ENCODE measurements at regions not wholly inside any gene's neighbourhood (a gene's known extent, or its start where the extent isn't known, plus 50 kb on each side); places are given as distances from the start of the nearest gene placed in this dataset.
"Not testable (repeated sequence)": the region's sequence is repeated elsewhere in the genome, so short reads cannot be mapped to it uniquely, and the experiment has no call there.

GRCh38 chr1:61028136-61028535 lies 54.2 kb upstream of the NFIA start:
- DNase-seq (ENCODE audit: low read depth): no peak

GRCh38 chr1:61018068-61018467 lies 64.3 kb upstream of the NFIA start:
- DNase-seq (ENCODE audit: low read depth): not testable (repeated sequence)

- DNase-seq (ENCODE audit: low read depth): no peak
Measured at GRCh38 chr1:61017651-61018050, 64.7 kb upstream of the NFIA start.

- no peak for DNase-seq (ENCODE audit: low read depth)
Measured at GRCh38 chr1:61013946-61014667, 68.3 kb upstream of the NFIA start.

- no peak for DNase-seq (ENCODE audit: low read depth)
Measured at GRCh38 chr1:61013189-61013945, 69.0 kb upstream of the NFIA start.

GRCh38 chr1:61012341-61012761 lies 70.0 kb upstream of the NFIA start:
- DNase-seq (ENCODE audit: low read depth): no peak

- no peak for DNase-seq (ENCODE audit: low read depth)
Measured at GRCh38 chr1:61011561-61012263, 70.6 kb upstream of the NFIA start.

- DNase-seq (ENCODE audit: low read depth): no peak
Measured at GRCh38 chr1:61007534-61008364, 74.6 kb upstream of the NFIA start.

GRCh38 chr1:61005614-61006580 lies 76.5 kb upstream of the NFIA start:
- no peak for DNase-seq (ENCODE audit: low read depth)

GRCh38 chr1:61004262-61005003 lies 77.9 kb upstream of the NFIA start:
- no peak for DNase-seq (ENCODE audit: low read depth)

GRCh38 chr1:61000327-61000726 lies 82.0 kb upstream of the NFIA start:
- DNase-seq (ENCODE audit: low read depth): no peak

GRCh38 chr1:60998786-60999185 lies 83.6 kb upstream of the NFIA start:
- DNase-seq (ENCODE audit: low read depth): no peak

- DNase-seq (ENCODE audit: low read depth): no peak
Measured at GRCh38 chr1:60994828-60995492, 87.4 kb upstream of the NFIA start.

GRCh38 chr1:60994369-60994768 lies 88.0 kb upstream of the NFIA start:
- DNase-seq (ENCODE audit: low read depth): no peak

GRCh38 chr1:60992165-60992564 lies 90.2 kb upstream of the NFIA start:
- DNase-seq (ENCODE audit: low read depth): no peak

GRCh38 chr1:60990714-60991090 lies 91.7 kb upstream of the NFIA start:
- no peak for DNase-seq (ENCODE audit: low read depth)

GRCh38 chr1:60989749-60990713 lies 92.3 kb upstream of the NFIA start:
- peak; percentile 83 for DNase-seq (ENCODE audit: low read depth)

- DNase-seq (ENCODE audit: low read depth): no peak
Measured at GRCh38 chr1:60988891-60989290, 93.5 kb upstream of the NFIA start.
